ENCODE measurements at regions not wholly inside any gene's neighbourhood (a gene's known extent, or its start where the extent isn't known, plus 50 kb on each side); places are given as distances from the start of the nearest gene placed in this dataset.

- intact Hi-C loops (cut with DNase I) = no loop called here
- TF ChIP-seq CTCF (IDR thresholded peaks at IDR 0.05) (no peak), POLR2A (IDR thresholded peaks at IDR 0.05) (no peak)
- Histone ChIP-seq H3K4me3 (replicated peaks in 1 of 3) (no peak overlapping the region), H3K9me3 (no peaks in the 10 kb centered on the region), H3K36me3 (no peaks in the 10 kb centered on the region), H3K27me3 (no peaks in the 10 kb centered on the region), H3K27ac (no peak overlapping the region), H3K4me1 (no peaks in the 10 kb centered on the region)
- 82 to 94% methylated on average over 2 of the region's 2 CpGs for WGBS, 2 donors
- no peak for DNase-seq
Measured at GRCh38 chr12:85606455-85606854, 229.8 kb downstream of the RASSF9 start.

GRCh38 chr12:85609778-85610177 lies 226.4 kb downstream of the RASSF9 start:
- no peak overlapping the region for H3K4me3 ChIP-seq (replicated peaks in 1 of 3)
- no peaks in the 10 kb centered on the region for H3K36me3 ChIP-seq
- no peak overlapping the region for H3K27ac ChIP-seq
- H3K27me3 ChIP-seq = no peaks in the 10 kb centered on the region
- intact Hi-C loops (cut with DNase I) = no loop called here
- H3K4me1 ChIP-seq = no peaks in the 10 kb centered on the region
- DNase-seq = no peak
- WGBS, 2 donors = 77 to 81% methylated on average over 2 of the region's 2 CpGs
- H3K9me3 ChIP-seq = no peaks in the 10 kb centered on the region
- no peak for TF ChIP-seq POLR2A (IDR thresholded peaks at IDR 0.05)
- no peak for TF ChIP-seq CTCF (IDR thresholded peaks at IDR 0.05)

GRCh38 chr12:85610194-85610593 lies 226.0 kb downstream of the RASSF9 start:
- no peaks in the 10 kb centered on the region for H3K36me3 ChIP-seq
- no peak overlapping the region for H3K27ac ChIP-seq
- TF ChIP-seq CTCF (IDR thresholded peaks at IDR 0.05) (no peak), POLR2A (IDR thresholded peaks at IDR 0.05) (no peak)
- H3K9me3 ChIP-seq = no peaks in the 10 kb centered on the region
- H3K27me3 ChIP-seq = no peaks in the 10 kb centered on the region
- DNase-seq = no peak
- no peaks in the 10 kb centered on the region for H3K4me1 ChIP-seq
- intact Hi-C loops (cut with DNase I) = no loop called here
- no peak overlapping the region for H3K4me3 ChIP-seq (replicated peaks in 1 of 3)
- 94 to 96% methylated on average over 4 of the region's 4 CpGs for WGBS, 2 donors

GRCh38 chr12:85616201-85616600 lies 220.0 kb downstream of the RASSF9 start:
- DNase-seq = no peak
- Histone ChIP-seq H3K36me3 (no peaks in the 10 kb centered on the region), H3K27ac (no peak overlapping the region), H3K4me3 (replicated peaks in 1 of 3) (no peak overlapping the region), H3K27me3 (no peaks in the 10 kb centered on the region), H3K4me1 (no peaks in the 10 kb centered on the region), H3K9me3 (no peaks in the 10 kb centered on the region)
- intact Hi-C loops (cut with DNase I) = no loop called here
- TF ChIP-seq CTCF (IDR thresholded peaks at IDR 0.05) (no peak), POLR2A (IDR thresholded peaks at IDR 0.05) (no peak)
- WGBS, 2 donors = 77% methylated on average over 2 of the region's 2 CpGs

GRCh38 chr12:85617307-85618091 lies 218.7 kb downstream of the RASSF9 start:
- H3K27me3 ChIP-seq = no peaks in the 10 kb centered on the region
- no peaks in the 10 kb centered on the region for H3K9me3 ChIP-seq
- no peak overlapping the region for H3K4me3 ChIP-seq (replicated peaks in 1 of 3)
- no peak overlapping the region for H3K27ac ChIP-seq
- intact Hi-C loops (cut with DNase I) = no loop called here
- TF ChIP-seq CTCF (IDR thresholded peaks at IDR 0.05) (no peak), POLR2A (IDR thresholded peaks at IDR 0.05) (no peak)
- 76% methylated on average over 3 of the region's 3 CpGs for WGBS, 2 donors
- no peaks in the 10 kb centered on the region for H3K36me3 ChIP-seq
- no peaks in the 10 kb centered on the region for H3K4me1 ChIP-seq
- DNase-seq = no peak
